ENCODE measurements at regions not wholly inside any gene's neighbourhood (a gene's known extent, or its start where the extent isn't known, plus 50 kb on each side); places are given as distances from the start of the nearest gene placed in this dataset.
A peak's percentile ranks its signal among the peaks of the same experiment; 100 is the strongest.

GRCh38 chr3:68428495-68428894, 503.9 kb downstream of the TAFA4 start:
- Histone ChIP-seq H3K4me3 (ENCODE audit: low read depth, low read length) (no peak overlapping the region), H3K27ac (ENCODE audit: low read depth, low read length) (no peak overlapping the region), H3K9me3 (ENCODE audit: control insufficient read depth, insufficient read depth, low read length) (no peaks in the 10 kb centered on the region), H3K27me3 (ENCODE audit: control insufficient read depth, insufficient read depth, low read length) (no peaks in the 10 kb centered on the region), H3K36me3 (ENCODE audit: control insufficient read depth, insufficient read depth, low read length) (no peaks in the 10 kb centered on the region), H3K4me1 (ENCODE audit: control insufficient read depth, insufficient read depth, low read length) (no peaks in the 10 kb centered on the region)
- WGBS (ENCODE audit: insufficient coverage): no CpG with 5 or more reads among the region's 2 CpGs
- no peak for DNase-seq (ENCODE audit: low read depth in 4 of 6, low spot score in 6 of 6)

DNA sequence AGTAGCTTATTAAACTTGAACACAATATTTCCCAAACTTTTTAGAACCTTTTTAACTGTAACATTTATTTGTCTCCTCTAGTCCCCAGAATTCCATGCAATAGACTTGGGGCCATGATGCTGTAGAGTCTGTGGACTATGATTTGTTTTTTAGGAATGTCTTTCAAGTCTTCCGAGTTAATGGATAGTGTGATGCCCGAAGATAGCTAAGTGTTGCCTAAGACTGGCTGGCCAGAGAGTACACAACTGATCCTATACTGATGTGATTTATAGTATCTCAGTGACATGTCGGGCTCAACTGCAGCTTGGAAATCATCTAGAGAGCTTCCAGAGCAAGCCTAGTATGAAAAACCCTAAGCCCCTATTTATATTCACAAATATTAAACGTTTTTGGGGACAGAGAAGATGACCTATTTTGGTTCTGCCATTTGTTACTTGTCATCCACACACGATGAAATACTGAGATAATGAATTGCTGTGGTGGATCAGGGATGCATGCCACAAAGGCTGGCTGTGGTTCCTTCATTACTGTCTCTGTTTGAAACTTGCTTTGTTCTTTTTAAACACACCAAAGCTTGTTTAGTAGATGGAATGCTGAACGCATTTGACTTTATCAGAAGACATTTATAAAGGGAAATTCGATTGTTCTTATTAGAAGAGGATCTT, 507.4 kb downstream of the TAFA4 start:
- Histone ChIP-seq H3K27me3 (ENCODE audit: control insufficient read depth, insufficient read depth, low read length) (no peaks in the 10 kb centered on the region), H3K36me3 (ENCODE audit: control insufficient read depth, insufficient read depth, low read length) (no peaks in the 10 kb centered on the region), H3K27ac (ENCODE audit: low read depth, low read length) (no peak overlapping the region), H3K4me3 (ENCODE audit: low read depth, low read length) (no peak overlapping the region), H3K9me3 (ENCODE audit: control insufficient read depth, insufficient read depth, low read length) (no peaks in the 10 kb centered on the region), H3K4me1 (ENCODE audit: control insufficient read depth, insufficient read depth, low read length) (no peaks in the 10 kb centered on the region)
- no peak for DNase-seq (ENCODE audit: low read depth in 4 of 6, low spot score in 6 of 6)
- WGBS (ENCODE audit: insufficient coverage): 100% methylated on average over 1 of the region's 7 CpGs

DNA sequence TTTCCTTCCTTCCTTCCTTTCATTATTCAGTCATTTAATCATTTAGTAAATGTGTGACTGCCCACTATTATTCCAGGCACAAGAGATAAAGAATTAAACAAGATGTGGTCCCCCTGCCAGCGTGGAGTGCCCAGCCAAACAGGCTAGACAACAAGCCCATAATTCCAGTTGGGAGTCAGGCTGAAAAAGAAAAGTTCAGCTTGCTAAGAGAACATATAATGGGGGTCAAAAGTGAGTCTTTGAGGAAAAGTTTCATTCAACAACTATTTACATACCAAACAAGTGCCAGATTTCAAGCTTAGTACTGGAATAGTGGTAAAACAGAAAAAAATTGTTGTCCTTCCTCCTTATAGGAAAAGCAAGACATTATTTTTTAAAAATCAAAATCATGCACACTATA, 523.7 kb downstream of the TAFA4 start:
- no peak overlapping the region for H3K4me3 ChIP-seq (ENCODE audit: low read depth, low read length)
- no peaks in the 10 kb centered on the region for H3K36me3 ChIP-seq (ENCODE audit: control insufficient read depth, insufficient read depth, low read length)
- H3K4me1 ChIP-seq (ENCODE audit: control insufficient read depth, insufficient read depth, low read length): no peaks in the 10 kb centered on the region
- DNase-seq (ENCODE audit: low read depth in 4 of 6, low spot score in 6 of 6): peak in 3 of 6 donors; percentile 11 to 56 (median 52)
- H3K27me3 ChIP-seq (ENCODE audit: control insufficient read depth, insufficient read depth, low read length): no peaks in the 10 kb centered on the region
- WGBS (ENCODE audit: insufficient coverage): no CpG with 5 or more reads among the region's 1 CpG
- H3K27ac ChIP-seq (ENCODE audit: low read depth, low read length): no peak overlapping the region
- H3K9me3 ChIP-seq (ENCODE audit: control insufficient read depth, insufficient read depth, low read length): no peaks in the 10 kb centered on the region

DNA sequence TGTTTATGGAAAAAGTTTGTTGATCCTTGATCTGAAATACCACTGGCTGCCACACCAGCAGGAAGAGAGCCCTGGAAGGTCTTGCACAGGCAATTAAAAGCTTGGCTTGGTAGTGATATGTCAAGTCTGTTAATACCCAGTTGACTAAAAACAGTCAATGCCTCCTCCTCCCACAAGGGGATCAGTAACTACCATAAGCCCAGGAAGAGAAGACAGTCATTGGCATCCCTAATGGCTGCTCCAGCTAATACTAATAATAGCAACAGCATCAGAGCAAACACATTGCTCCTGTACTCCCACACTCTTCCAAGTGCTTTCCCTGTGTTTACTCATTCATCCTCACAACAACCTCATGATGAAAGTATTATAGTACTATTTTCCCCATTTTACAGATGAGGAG, 528.6 kb downstream of the TAFA4 start:
- no peaks in the 10 kb centered on the region for H3K9me3 ChIP-seq (ENCODE audit: control insufficient read depth, insufficient read depth, low read length)
- no peak overlapping the region for H3K27ac ChIP-seq (ENCODE audit: low read depth, low read length)
- no peaks in the 10 kb centered on the region for H3K4me1 ChIP-seq (ENCODE audit: control insufficient read depth, insufficient read depth, low read length)
- no peak for DNase-seq (ENCODE audit: low read depth in 4 of 6, low spot score in 6 of 6)
- H3K36me3 ChIP-seq (ENCODE audit: control insufficient read depth, insufficient read depth, low read length): no peaks in the 10 kb centered on the region
- no peaks in the 10 kb centered on the region for H3K27me3 ChIP-seq (ENCODE audit: control insufficient read depth, insufficient read depth, low read length)
- H3K4me3 ChIP-seq (ENCODE audit: low read depth, low read length): no peak overlapping the region

DNA sequence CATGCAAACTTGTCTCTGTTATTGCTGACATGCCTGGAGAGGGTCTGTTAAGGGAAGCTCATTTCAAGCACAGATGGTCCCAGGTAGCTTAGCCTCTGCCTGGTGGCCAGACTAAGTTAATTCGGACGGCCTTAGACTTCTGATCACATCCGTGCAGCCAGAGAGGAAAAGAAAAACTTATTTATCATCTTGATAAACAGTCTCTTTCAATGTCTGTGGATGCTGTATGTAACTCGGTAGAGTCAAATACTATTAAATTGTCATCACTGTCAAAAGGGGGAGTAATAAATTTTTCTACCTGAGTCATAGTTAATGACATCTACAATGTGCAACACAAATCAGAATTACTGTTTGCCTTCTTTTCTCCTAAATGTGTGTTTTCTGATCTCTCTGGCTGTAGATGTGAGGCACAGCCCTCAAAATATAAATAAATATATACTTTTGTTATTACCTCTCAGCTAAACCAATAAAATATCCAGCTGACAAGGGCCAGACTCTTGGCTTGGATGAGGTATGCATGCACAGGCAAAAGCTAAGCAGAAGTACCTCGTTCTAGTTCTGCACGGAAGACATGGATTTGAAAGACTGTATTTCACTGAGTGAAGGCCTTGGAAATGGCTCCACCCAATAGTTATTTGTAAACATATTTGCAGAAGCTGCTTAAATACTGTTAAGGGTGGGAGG, 530.0 kb downstream of the TAFA4 start:
- Histone ChIP-seq H3K9me3 (ENCODE audit: control insufficient read depth, insufficient read depth, low read length) (no peaks in the 10 kb centered on the region), H3K27ac (ENCODE audit: low read depth, low read length) (no peak overlapping the region), H3K4me3 (ENCODE audit: low read depth, low read length) (no peak overlapping the region), H3K27me3 (ENCODE audit: control insufficient read depth, insufficient read depth, low read length) (no peaks in the 10 kb centered on the region), H3K36me3 (ENCODE audit: control insufficient read depth, insufficient read depth, low read length) (no peaks in the 10 kb centered on the region), H3K4me1 (ENCODE audit: control insufficient read depth, insufficient read depth, low read length) (no peaks in the 10 kb centered on the region)
- WGBS (ENCODE audit: insufficient coverage): no CpG with 5 or more reads among the region's 6 CpGs
- peak in 1 of 6 donors; percentile 6 for DNase-seq (ENCODE audit: low read depth in 4 of 6, low spot score in 6 of 6)

GRCh38 chr3:68378631-68379030, 553.7 kb downstream of the TAFA4 start:
- Histone ChIP-seq H3K27me3 (ENCODE audit: control insufficient read depth, insufficient read depth, low read length) (no peaks in the 10 kb centered on the region), H3K36me3 (ENCODE audit: control insufficient read depth, insufficient read depth, low read length) (no peaks in the 10 kb centered on the region), H3K27ac (ENCODE audit: low read depth, low read length) (no peak overlapping the region), H3K4me1 (ENCODE audit: control insufficient read depth, insufficient read depth, low read length) (no peaks in the 10 kb centered on the region), H3K9me3 (ENCODE audit: control insufficient read depth, insufficient read depth, low read length) (no peaks in the 10 kb centered on the region), H3K4me3 (ENCODE audit: low read depth, low read length) (no peak overlapping the region)
- DNase-seq (ENCODE audit: low read depth in 4 of 6, low spot score in 6 of 6): no peak
- WGBS (ENCODE audit: insufficient coverage): no CpG with 5 or more reads among the region's 8 CpGs

GRCh38 chr3:68373727-68374126, 558.6 kb downstream of the TAFA4 start:
- Histone ChIP-seq H3K27me3 (ENCODE audit: control insufficient read depth, insufficient read depth, low read length) (no peaks in the 10 kb centered on the region), H3K4me3 (ENCODE audit: low read depth, low read length) (no peak overlapping the region), H3K9me3 (ENCODE audit: control insufficient read depth, insufficient read depth, low read length) (no peaks in the 10 kb centered on the region), H3K27ac (ENCODE audit: low read depth, low read length) (no peak overlapping the region), H3K4me1 (ENCODE audit: control insufficient read depth, insufficient read depth, low read length) (no peaks in the 10 kb centered on the region), H3K36me3 (ENCODE audit: control insufficient read depth, insufficient read depth, low read length) (no peaks in the 10 kb centered on the region)
- 40% methylated on average over 1 of the region's 3 CpGs for WGBS (ENCODE audit: insufficient coverage)
- DNase-seq (ENCODE audit: low read depth in 4 of 6, low spot score in 6 of 6): peak in 1 of 6 donors; percentile 17

- H3K9me3 ChIP-seq (ENCODE audit: control insufficient read depth, insufficient read depth, low read length): no peaks in the 10 kb centered on the region
- H3K4me1 ChIP-seq (ENCODE audit: control insufficient read depth, insufficient read depth, low read length): no peaks in the 10 kb centered on the region
- no peaks in the 10 kb centered on the region for H3K36me3 ChIP-seq (ENCODE audit: control insufficient read depth, insufficient read depth, low read length)
- H3K27me3 ChIP-seq (ENCODE audit: control insufficient read depth, insufficient read depth, low read length): no peaks in the 10 kb centered on the region
- no peak overlapping the region for H3K27ac ChIP-seq (ENCODE audit: low read depth, low read length)
- no peak overlapping the region for H3K4me3 ChIP-seq (ENCODE audit: low read depth, low read length)
- DNase-seq (ENCODE audit: low read depth in 4 of 6, low spot score in 6 of 6): peak in 1 of 6 donors; percentile 84
- WGBS (ENCODE audit: insufficient coverage): no CpG with 5 or more reads among the region's 3 CpGs
These were observed 568.6 kb downstream of the TAFA4 start for GRCh38 chr3:68363796-68364195.

GRCh38 chr3:68360492-68360891, 571.9 kb downstream of the TAFA4 start:
- no peak overlapping the region for H3K27ac ChIP-seq (ENCODE audit: low read depth, low read length)
- no peaks in the 10 kb centered on the region for H3K27me3 ChIP-seq (ENCODE audit: control insufficient read depth, insufficient read depth, low read length)
- no peak for DNase-seq (ENCODE audit: low read depth in 4 of 6, low spot score in 6 of 6)
- 100% methylated on average over 2 of the region's 2 CpGs for WGBS (ENCODE audit: insufficient coverage)
- no peaks in the 10 kb centered on the region for H3K36me3 ChIP-seq (ENCODE audit: control insufficient read depth, insufficient read depth, low read length)
- no peaks in the 10 kb centered on the region for H3K4me1 ChIP-seq (ENCODE audit: control insufficient read depth, insufficient read depth, low read length)
- H3K9me3 ChIP-seq (ENCODE audit: control insufficient read depth, insufficient read depth, low read length): no peaks in the 10 kb centered on the region
- H3K4me3 ChIP-seq (ENCODE audit: low read depth, low read length): no peak overlapping the region

DNA sequence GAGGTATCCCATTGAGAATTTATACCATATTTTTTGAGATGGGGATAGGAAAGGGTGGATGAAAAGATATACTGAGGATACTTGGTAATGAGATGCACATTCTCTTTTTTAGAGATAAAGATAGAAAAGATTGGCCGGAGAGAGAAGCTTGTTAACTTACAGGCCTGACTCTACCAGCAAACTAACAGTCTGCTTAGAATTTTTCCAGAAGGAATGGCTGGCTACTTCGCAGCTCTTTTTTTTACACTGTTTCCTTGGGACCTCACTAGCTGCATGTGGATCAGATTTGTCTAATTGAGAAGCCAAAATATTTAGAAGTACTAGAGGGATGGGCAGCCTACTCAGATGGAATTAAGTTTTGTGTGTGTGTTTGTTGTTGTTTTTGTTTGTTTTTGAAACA, 586.6 kb downstream of the TAFA4 start:
- Histone ChIP-seq H3K27me3 (ENCODE audit: control insufficient read depth, insufficient read depth, low read length) (no peaks in the 10 kb centered on the region), H3K4me1 (ENCODE audit: control insufficient read depth, insufficient read depth, low read length) (no peaks in the 10 kb centered on the region), H3K9me3 (ENCODE audit: control insufficient read depth, insufficient read depth, low read length) (no peaks in the 10 kb centered on the region), H3K36me3 (ENCODE audit: control insufficient read depth, insufficient read depth, low read length) (no peaks in the 10 kb centered on the region), H3K4me3 (ENCODE audit: low read depth, low read length) (no peak overlapping the region), H3K27ac (ENCODE audit: low read depth, low read length) (no peak overlapping the region)
- WGBS (ENCODE audit: insufficient coverage): no CpG with 5 or more reads among the region's 2 CpGs
- DNase-seq (ENCODE audit: low read depth in 4 of 6, low spot score in 6 of 6): peak in 1 of 6 donors; percentile 48

Data from spinal cord (tissue), 9 donors.